DND-41 (cell line): ENCODE measurements at regions not wholly inside any gene's neighbourhood (a gene's known extent, or its start where the extent isn't known, plus 50 kb on each side); places are given as distances from the start of the nearest gene placed in this dataset.

Experiments
- CTCF ChIP-seq: IDR thresholded peaks from 2 replicates; pipeline ENCODE4 v1.5.1; 2012; ENCODE audit warnings: borderline replicate concordance, low read length, moderate library complexity, mild to moderate bottlenecking; ENCODE audit not compliant: poor library complexity, severe bottlenecking; ENCODE audit errors: extremely low read depth
- EZH2 ChIP-seq: IDR thresholded peaks from 3 replicates; pipeline ENCODE4 v1.6.1; 2012; ENCODE audit warnings: borderline replicate concordance, low read depth, mild to moderate bottlenecking, moderate library complexity, low read length, inconsistent platforms; ENCODE audit not compliant: severe bottlenecking

- no peak for TF ChIP-seq EZH2
- TF ChIP-seq CTCF, result no peak
Observed at GRCh38 chr20:11260611-11261010, 586.8 kb upstream of the JAG1 start.
